ENCODE measurements at regions not wholly inside any gene's neighbourhood (a gene's known extent, or its start where the extent isn't known, plus 50 kb on each side); places are given as distances from the start of the nearest gene placed in this dataset.

GRCh38 chr4:106476741-106477140 lies 108.2 kb upstream of the GIMD1 start:
- no peak for TF ChIP-seq CTCF (IDR thresholded peaks at IDR 0.05; ENCODE audit: insufficient read depth, low read depth, low read length)
- TF ChIP-seq EZH2 (IDR thresholded peaks at IDR 0.05; ENCODE audit: insufficient read depth, low read length) = no peak

All from astrocyte (in vitro differentiated cells and primary cell).